HCT116 (cell line): ENCODE measurements at regions not wholly inside any gene's neighbourhood (a gene's known extent, or its start where the extent isn't known, plus 50 kb on each side); places are given as distances from the start of the nearest gene placed in this dataset.

Experiments
- CTCF ChIP-seq, 3 experiments: fragments of 200-600 bp in 1 of 3; sonication (generic) in 1 of 3; IDR thresholded peaks in 2 of 3; conservative IDR thresholded peaks in 1 of 3; 2 replicates each; pipeline ENCODE4 v1.5.1; 2012 to 2017; ENCODE audit warnings: low read depth in 2 of 3, low read length in 2 of 3, antibody characterized with exemption in 1 of 3, borderline replicate concordance in 1 of 3, control low read depth in 1 of 3, mild to moderate bottlenecking in 1 of 3, mixed read lengths in 1 of 3, mixed run types in 1 of 3, moderate library complexity in 1 of 3; ENCODE audit not compliant: insufficient read depth in 1 of 3
- POLR2A ChIP-seq: IDR thresholded peaks from 2 replicates; pipeline ENCODE4 v1.7.0; 2011; ENCODE audit warnings: borderline replicate concordance; ENCODE audit not compliant: insufficient read depth, insufficient read length; ENCODE audit errors: extremely low read depth
- TCF7L2 ChIP-seq: IDR thresholded peaks from 2 replicates; pipeline ENCODE4 v1.7.0; 2011; ENCODE audit warnings: borderline replicate concordance, inconsistent platforms; ENCODE audit not compliant: insufficient read depth, insufficient read length; ENCODE audit errors: extremely low read depth

- TF ChIP-seq TCF7L2: no peak
- no peak for TF ChIP-seq POLR2A
- TF ChIP-seq CTCF (IDR thresholded peaks at IDR 0.05 in 2 of 3, conservative IDR thresholded peaks at IDR 0.05 in 1 of 3; ENCODE audit: borderline replicate concordance in 1 of 3, insufficient read depth in 1 of 3, low read depth in 2 of 3, low read length in 2 of 3): no peak
These were observed 98.6 kb upstream of the CRBN start for GRCh38 chr3:3278073-3278472.
